ENCODE measurements at regions not wholly inside any gene's neighbourhood (a gene's known extent, or its start where the extent isn't known, plus 50 kb on each side); places are given as distances from the start of the nearest gene placed in this dataset.
A peak's percentile ranks its signal among the peaks of the same experiment; 100 is the strongest.
"Not testable (repeated sequence)": the region's sequence is repeated elsewhere in the genome, so short reads cannot be mapped to it uniquely, and the experiment has no call there.

DNA sequence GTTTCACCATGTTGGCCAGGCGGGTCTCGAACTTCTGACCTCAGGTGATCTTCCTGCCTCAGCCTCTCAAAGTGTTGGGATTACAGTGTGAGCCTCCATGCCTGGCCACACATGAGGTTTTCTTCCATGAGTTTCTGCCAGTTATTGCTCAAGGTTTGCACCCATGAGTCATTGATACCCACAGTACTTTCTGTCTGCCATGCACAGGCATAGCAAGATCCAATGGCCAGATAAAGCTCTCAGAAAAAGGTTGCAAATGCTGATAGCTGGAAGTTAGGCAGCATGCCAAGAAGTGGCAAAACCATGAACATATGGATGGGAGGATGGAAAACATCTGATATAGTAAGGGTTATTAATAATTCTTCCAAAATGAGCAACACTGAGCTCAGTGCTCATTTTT is 298.7 kb upstream of the NRG3 start:
- Histone ChIP-seq H3K4me3 (no peak overlapping the region), H3K27ac (no peak overlapping the region), H3K9me3 (peaks cover 0 to 4% (median under 1%) of the 10 kb centered on the region in 4 donors), H3K4me1 (no peaks in the 10 kb centered on the region), H3K36me3 (no peaks in the 10 kb centered on the region), H3K27me3 (no peaks in the 10 kb centered on the region)
- no peak for ATAC-seq (ENCODE audit: low FRiP score in 2 of 2)
- no peak for DNase-seq
- 88 to 100% methylated on average over 2 of the region's 2 CpGs for WGBS, 2 donors
- TF ChIP-seq EP300 (IDR thresholded peaks at IDR 0.05) (no peak), POLR2AphosphoS5 (IDR thresholded peaks at IDR 0.05) (no peak), POLR2A (IDR thresholded peaks at IDR 0.05) (no peak)
- TF ChIP-seq, protein P1, sequence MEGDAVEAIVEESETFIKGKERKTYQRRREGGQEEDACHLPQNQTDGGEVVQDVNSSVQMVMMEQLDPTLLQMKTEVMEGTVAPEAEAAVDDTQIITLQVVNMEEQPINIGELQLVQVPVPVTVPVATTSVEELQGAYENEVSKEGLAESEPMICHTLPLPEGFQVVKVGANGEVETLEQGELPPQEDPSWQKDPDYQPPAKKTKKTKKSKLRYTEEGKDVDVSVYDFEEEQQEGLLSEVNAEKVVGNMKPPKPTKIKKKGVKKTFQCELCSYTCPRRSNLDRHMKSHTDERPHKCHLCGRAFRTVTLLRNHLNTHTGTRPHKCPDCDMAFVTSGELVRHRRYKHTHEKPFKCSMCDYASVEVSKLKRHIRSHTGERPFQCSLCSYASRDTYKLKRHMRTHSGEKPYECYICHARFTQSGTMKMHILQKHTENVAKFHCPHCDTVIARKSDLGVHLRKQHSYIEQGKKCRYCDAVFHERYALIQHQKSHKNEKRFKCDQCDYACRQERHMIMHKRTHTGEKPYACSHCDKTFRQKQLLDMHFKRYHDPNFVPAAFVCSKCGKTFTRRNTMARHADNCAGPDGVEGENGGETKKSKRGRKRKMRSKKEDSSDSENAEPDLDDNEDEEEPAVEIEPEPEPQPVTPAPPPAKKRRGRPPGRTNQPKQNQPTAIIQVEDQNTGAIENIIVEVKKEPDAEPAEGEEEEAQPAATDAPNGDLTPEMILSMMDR (IDR thresholded peaks at IDR 0.05): no peak

DNA sequence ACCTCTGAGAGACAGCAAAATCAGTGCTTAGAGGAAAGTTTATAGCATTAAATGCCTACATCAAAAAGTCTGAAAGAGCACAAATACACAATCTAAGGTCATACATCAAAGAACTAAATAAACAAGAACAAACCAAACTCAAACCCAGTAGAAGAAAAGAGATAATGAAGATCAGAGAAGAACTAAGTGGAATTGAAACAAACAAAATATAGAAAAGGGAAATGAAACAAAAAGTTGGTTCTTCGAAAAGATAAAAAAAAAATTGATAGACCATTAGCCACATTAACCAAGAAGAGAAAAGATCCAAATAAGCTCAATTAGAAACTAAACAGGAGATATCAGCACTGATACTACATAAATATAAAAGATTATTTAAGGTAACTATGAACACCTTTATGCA is 280.0 kb upstream of the NRG3 start:
- no peaks in the 10 kb centered on the region for H3K27me3 ChIP-seq
- no peak overlapping the region for H3K4me3 ChIP-seq
- ATAC-seq (ENCODE audit: low FRiP score in 2 of 2) (no peak), DNase-seq (no peak)
- H3K9me3 ChIP-seq: peaks cover 0 to 8% (median 2%) of the 10 kb centered on the region in 4 donors
- TF ChIP-seq, protein P1 (IDR thresholded peaks at IDR 0.05): no peak
- no peaks in the 10 kb centered on the region for H3K4me1 ChIP-seq
- no peaks in the 10 kb centered on the region for H3K36me3 ChIP-seq
- WGBS, 2 donors: 79 to 90% methylated on average over 1 of the region's 1 CpG
- H3K27ac ChIP-seq: no peak overlapping the region

DNA sequence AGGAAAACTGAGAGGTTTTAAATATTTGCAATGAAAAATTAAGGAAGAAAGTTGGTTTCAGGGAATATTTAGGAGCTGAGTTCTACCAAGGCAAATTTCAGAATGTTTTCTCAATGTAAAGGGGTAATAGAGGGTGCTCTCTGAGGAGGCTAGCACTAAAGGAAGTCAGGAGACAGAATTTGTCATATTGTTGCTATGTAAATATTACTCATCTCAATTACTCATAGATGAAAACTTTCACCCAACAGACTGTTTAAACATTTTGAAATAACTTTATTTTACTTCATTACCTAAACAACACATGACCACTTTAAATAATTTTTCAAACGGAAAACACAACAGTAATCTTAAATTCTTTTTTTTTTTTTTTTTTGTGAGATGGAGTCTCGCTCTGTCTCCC is 274.8 kb upstream of the NRG3 start:
- Histone ChIP-seq H3K36me3 (no peaks in the 10 kb centered on the region), H3K4me1 (no peaks in the 10 kb centered on the region), H3K9me3 (no peaks in the 10 kb centered on the region), H3K27ac (no peak overlapping the region), H3K4me3 (no peak overlapping the region), H3K27me3 (no peaks in the 10 kb centered on the region)
- WGBS, 2 donors: 73 to 90% methylated on average over 2 of the region's 2 CpGs
- DNase-seq: no peak
- TF ChIP-seq POLR2A (IDR thresholded peaks at IDR 0.05) (no peak), POLR2AphosphoS5 (IDR thresholded peaks at IDR 0.05) (no peak), EP300 (IDR thresholded peaks at IDR 0.05) (no peak)
- TF ChIP-seq, protein P1 (IDR thresholded peaks at IDR 0.05): no peak
- ATAC-seq (ENCODE audit: low FRiP score in 2 of 2): no peak

DNA sequence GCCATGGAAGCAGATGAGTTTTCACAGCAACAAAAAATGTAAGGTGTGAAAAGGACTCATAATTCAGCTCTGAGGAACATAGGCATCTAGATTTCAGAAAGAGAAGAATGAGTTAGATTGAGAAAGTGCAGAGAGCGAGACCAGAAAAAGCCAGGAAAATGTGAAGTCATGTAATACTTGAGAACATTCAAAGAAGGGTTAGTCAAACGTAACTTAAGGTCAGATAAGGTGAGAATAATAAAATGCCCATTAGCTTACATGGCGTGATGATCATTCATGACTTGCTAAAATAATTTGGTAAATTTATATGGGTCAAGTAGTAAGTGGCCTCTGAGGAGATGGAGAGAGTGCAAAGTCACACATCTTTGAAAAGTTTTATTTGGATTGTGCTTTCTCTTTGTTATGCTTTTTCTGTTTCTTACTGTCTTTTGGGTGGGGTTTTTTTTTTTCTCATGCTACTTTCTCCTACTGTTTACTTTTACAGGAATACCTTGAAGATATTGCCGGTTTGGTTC is 271.8 kb upstream of the NRG3 start:
- H3K4me3 ChIP-seq: no peak overlapping the region
- no peaks in the 10 kb centered on the region for H3K4me1 ChIP-seq
- no peaks in the 10 kb centered on the region for H3K27me3 ChIP-seq
- H3K36me3 ChIP-seq: no peaks in the 10 kb centered on the region
- ATAC-seq (ENCODE audit: low FRiP score in 2 of 2) (no peak), DNase-seq (no peak)
- 69 to 72% methylated on average over 4 of the region's 4 CpGs for WGBS, 2 donors
- no peaks in the 10 kb centered on the region for H3K9me3 ChIP-seq
- H3K27ac ChIP-seq: no peak overlapping the region
- TF ChIP-seq EP300 (IDR thresholded peaks at IDR 0.05) (no peak), POLR2AphosphoS5 (IDR thresholded peaks at IDR 0.05) (no peak), POLR2A (IDR thresholded peaks at IDR 0.05) (no peak)
- TF ChIP-seq, protein P1 (IDR thresholded peaks at IDR 0.05): no peak

DNA sequence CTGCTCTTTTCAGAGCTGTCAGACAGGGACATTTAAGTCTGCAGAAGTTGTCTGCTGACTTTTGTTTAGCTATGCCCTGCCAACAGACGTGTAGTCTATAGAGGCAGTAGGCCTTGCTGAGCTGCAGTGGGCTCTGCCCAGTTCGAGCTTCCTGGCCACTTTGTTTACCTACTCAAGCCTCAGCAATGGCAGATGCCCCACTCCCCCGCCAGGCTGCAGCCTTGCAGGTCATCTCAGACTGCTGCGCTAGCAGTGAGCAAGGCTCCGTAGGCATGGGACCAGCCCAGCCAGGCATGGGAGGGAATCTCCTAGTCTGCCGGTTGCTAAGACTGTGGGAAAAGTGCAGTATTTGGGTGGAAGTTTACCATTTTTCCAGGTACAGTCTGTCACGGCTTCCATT is 230.5 kb upstream of the NRG3 start:
- peaks cover 0 to 11% (median 0%) of the 10 kb centered on the region in 4 donors for H3K9me3 ChIP-seq
- not testable (repeated sequence) for H3K27me3 ChIP-seq; H3K27ac ChIP-seq; H3K4me3 ChIP-seq; ATAC-seq (ENCODE audit: low FRiP score in 2 of 2); H3K4me1 ChIP-seq; H3K36me3 ChIP-seq
- peak in 1 of 2 donors; percentile 13 for DNase-seq
- WGBS, 2 donors: 70 to 85% methylated on average over 2 to 7 of the region's 7 CpGs
